Heart left ventricle (tissue), 13 donors: ENCODE measurements at regions not wholly inside any gene's neighbourhood (a gene's known extent, or its start where the extent isn't known, plus 50 kb on each side); places are given as distances from the start of the nearest gene placed in this dataset.

Source experiments
- POLR2A ChIP-seq, 2 donors: fragments of 450-650 bp; IDR thresholded peaks; one replicate each; pipeline ENCODE4 v1.6.1; 2017; ENCODE audit warnings: antibody characterized with exemption in 2 of 2, mild to moderate bottlenecking in 2 of 2, moderate library complexity in 2 of 2
- TF ChIP-seq, protein P1 (sequence below), 12 donors: fragments of 200-600 bp; sonication (generic) in 4 of 12; IDR thresholded peaks; one replicate each; pipeline versions ENCODE4 v1.5.0 to v1.8.0; 2018 to 2022; ENCODE audit warnings: antibody characterized with exemption in 12 of 12, mild to moderate bottlenecking in 5 of 12
- donor health status: ischemic (EF 13 %, LVEDD 7.1; RV severe dilation, severe dysfunction).
- donor health status: DM: no; HTN: yes; CAD: no.
- donor health status: DM: no; HTN: no; CAD: no.
- donor health status: ischemic (EF 25% LVEDD 6.9; RV normal size, moderate dysfunction).
- donor health status: ischemic (EF 25% LVEDD 5.7; RV mildly dilated, moderate dysfunction).
- donor health status: ischemic (EF 35%, LVEDD 5.7; RV mildly dilated, moderate dysfunction).
- donor health status: nonischemic (EF 11% LVEDD 7.7; RV severe dilation, severe dysfunction).
- donor health status: DM: yes; HTN: yes; CAD: no.
- donor health status: PGD.
- donor health status: ischemic (EF 29% LVEDD 5.4; RV normal size, mild dysfunction).
- donor health status: nonischemic (EF 23%, LVEDD 6.1; RV moderate dilation, normal function).

DNA sequence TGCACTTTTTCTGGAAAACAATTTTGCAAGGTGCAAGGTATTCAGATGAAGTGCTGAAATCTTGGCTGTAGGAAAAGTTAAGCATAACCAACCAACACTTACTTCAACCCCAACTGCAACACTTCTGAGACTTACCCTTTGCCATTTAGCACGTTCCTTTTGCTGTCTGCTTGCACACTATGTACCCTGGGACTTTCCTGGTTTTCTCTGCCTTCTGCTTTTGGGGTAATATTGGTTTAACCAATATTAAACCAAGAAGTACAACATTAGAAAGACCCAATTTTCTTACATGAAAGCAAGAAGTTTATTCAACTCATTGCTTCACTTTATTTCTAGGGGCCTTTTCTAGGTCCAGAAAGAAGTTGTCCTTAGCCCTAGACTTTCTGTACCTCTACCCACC lies 193.0 kb downstream of the HLX start:
- TF ChIP-seq, protein P1, sequence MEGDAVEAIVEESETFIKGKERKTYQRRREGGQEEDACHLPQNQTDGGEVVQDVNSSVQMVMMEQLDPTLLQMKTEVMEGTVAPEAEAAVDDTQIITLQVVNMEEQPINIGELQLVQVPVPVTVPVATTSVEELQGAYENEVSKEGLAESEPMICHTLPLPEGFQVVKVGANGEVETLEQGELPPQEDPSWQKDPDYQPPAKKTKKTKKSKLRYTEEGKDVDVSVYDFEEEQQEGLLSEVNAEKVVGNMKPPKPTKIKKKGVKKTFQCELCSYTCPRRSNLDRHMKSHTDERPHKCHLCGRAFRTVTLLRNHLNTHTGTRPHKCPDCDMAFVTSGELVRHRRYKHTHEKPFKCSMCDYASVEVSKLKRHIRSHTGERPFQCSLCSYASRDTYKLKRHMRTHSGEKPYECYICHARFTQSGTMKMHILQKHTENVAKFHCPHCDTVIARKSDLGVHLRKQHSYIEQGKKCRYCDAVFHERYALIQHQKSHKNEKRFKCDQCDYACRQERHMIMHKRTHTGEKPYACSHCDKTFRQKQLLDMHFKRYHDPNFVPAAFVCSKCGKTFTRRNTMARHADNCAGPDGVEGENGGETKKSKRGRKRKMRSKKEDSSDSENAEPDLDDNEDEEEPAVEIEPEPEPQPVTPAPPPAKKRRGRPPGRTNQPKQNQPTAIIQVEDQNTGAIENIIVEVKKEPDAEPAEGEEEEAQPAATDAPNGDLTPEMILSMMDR (IDR thresholded peaks at IDR 0.05): no peak
- TF ChIP-seq POLR2A (IDR thresholded peaks at IDR 0.05): no peak
